HG02623 (cell line): ENCODE measurements at regions not wholly inside any gene's neighbourhood (a gene's known extent, or its start where the extent isn't known, plus 50 kb on each side); places are given as distances from the start of the nearest gene placed in this dataset.
"Not testable (repeated sequence)": the region's sequence is repeated elsewhere in the genome, so short reads cannot be mapped to it uniquely, and the experiment has no call there.

Source experiments
- ATAC-seq: cut with Tn5 transposase; IDR thresholded peaks from one replicate; pipeline ENCODE4 v1.9.1; 2021; ENCODE audit warnings: moderate library complexity; ENCODE audit not compliant: unreplicated experiment

- ATAC-seq, result no peak
Measured at GRCh38 chr6:28794175-28795002, 129.4 kb downstream of the TRIM27 start.

DNA sequence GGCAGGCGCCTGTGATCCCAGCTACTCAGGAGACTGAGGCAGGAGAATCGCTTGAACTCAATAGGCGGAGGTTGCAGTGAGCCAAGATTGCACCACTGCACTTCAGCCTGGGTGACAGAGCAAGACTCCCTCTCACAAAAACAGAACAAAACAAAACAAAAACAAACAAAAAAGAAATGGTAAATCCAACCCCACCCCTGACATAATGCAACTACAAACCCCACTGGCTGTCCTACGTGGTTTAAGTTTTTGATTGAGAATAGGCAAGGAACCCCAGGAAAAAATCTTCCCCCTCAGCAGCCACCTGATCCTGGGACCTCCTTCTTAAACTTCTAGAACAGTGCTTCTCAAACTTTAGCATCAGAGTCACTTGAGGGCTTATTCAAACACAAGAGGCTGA is 123.1 kb downstream of the TRIM27 start:
- ATAC-seq, result not testable (repeated sequence)

GRCh38 chr6:28802417-28803336 is 121.1 kb downstream of the TRIM27 start:
- ATAC-seq, result no peak

GRCh38 chr6:28803337-28803709 is 120.5 kb downstream of the TRIM27 start:
- no peak for ATAC-seq

GRCh38 chr6:28807682-28808280 is 116.0 kb downstream of the TRIM27 start:
- ATAC-seq, result no peak

- no peak for ATAC-seq
Measured at GRCh38 chr6:28808383-28808782, 115.4 kb downstream of the TRIM27 start.

DNA sequence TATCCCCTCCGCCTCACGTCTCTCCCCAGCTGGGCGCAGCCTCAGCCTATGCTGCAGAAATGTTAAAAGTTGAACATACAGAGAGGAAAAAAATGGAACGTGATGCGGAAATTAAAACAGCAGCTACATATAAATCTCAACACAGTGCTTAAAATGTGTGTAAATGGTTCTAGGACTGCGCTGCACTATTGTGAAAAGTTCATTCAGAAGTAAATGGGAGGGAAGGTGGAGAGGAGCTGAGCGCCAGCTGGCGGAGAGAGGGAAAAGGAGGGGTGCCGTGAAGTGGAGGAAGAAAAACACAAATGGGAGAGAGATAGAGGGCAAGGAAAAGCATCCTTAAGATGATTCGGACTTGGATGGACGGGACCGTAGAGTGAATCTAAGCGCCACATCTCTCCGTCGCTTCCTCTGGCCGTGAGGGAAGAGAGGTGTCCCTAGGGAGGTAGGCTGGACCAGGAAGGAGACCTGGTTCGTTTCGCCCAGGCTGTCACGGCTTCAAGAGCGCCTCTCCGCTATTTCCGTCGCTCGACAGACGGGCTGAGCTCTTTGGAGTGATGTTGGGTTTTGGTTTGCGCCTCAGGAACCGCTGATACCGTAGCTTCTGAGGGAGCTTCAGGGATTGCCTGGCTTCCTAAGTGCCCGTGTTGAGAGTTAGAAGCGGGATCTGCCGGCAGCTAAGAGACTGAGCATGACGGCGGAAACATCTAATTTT is 113.7 kb downstream of the TRIM27 start:
- ATAC-seq, result no peak

DNA sequence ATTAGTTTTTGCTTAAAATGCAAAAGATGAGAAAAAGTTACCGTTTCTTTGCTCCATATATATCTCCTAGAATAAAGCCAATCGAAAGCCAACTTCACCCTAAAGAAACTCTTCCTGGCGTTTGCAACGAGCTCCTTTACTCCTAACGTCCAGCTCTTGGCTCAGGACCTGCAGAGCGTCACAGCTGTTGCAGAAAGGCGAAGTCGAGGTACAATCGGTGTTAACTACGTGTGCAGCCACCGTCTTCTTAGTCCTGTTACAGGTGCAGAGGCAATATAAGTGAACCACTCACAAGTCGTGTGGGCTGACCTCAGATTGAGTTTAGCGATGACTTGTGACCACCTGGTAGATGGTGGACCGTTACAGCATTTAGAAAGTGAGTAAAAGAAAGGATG is 113.1 kb downstream of the TRIM27 start:
- no peak for ATAC-seq

DNA sequence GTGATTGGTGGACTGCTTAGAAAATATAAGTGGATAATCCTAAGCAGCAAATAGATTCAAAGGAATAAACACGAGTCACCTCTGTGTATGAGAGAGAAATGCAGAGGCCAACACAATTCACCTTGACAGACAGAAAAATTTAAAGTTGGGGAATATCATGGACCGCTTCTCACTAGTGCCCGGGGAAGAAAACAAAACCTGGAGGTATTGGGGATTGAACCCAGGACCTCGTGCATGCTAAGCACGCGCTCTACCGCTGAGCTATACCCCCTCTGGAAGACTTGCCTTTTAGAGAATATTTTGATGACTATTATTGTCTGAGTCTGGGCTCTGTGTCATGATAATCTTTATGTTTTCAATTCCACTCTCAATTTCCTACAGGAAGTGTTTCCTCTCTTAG is 111.9 kb downstream of the TRIM27 start:
- no peak for ATAC-seq

- ATAC-seq, result no peak
Measured at GRCh38 chr6:28812778-28813569, 110.8 kb downstream of the TRIM27 start.

GRCh38 chr6:28814032-28814976 is 109.5 kb downstream of the TRIM27 start:
- no peak for ATAC-seq

DNA sequence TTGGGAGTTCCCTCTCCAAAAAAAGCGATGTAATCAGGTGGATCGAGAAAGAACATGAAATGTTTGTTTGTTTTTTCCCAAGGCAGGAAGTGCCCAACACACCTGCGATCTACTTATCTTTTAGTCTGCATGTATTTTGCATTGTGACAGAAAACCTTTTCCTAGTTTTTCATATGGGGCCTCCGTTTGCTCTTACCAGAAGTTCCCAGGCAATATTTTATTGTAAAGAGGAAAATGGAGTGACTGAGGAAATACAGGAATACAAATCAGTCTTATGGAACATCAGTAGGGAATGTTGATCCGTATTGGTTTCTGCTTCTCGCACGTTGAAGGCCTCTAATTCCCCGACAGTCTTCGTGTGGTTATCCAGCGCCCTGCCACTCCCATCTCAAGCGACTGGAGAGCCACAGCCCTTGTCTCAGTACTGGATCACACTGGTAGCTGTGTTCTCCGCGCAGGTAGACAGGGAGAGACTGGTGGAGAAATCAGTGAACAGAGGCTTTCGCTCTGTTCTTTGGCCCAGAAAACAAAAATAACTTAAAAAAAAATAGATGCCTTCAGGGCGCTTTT is 107.4 kb downstream of the TRIM27 start:
- ATAC-seq, result no peak

- ATAC-seq, result no peak
Measured at GRCh38 chr6:28816909-28817807, 106.6 kb downstream of the TRIM27 start.

DNA sequence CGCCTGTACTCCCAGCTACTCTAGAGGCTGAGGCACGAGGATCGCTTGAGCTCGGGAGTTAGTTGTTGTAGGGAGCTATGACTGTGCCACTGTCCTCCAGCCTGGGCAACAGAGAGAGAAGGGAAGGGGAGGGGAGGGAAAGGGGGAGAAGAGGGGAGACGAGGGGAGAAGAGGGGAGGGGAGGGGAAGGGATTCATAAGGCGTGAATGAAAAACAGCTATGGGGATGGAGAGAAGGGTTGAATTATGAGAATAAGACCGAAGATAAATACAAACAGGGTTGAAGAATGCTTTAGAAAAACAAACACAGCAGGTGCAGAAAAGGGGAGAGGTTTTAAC is 106.0 kb downstream of the TRIM27 start:
- ATAC-seq, result no peak

DNA sequence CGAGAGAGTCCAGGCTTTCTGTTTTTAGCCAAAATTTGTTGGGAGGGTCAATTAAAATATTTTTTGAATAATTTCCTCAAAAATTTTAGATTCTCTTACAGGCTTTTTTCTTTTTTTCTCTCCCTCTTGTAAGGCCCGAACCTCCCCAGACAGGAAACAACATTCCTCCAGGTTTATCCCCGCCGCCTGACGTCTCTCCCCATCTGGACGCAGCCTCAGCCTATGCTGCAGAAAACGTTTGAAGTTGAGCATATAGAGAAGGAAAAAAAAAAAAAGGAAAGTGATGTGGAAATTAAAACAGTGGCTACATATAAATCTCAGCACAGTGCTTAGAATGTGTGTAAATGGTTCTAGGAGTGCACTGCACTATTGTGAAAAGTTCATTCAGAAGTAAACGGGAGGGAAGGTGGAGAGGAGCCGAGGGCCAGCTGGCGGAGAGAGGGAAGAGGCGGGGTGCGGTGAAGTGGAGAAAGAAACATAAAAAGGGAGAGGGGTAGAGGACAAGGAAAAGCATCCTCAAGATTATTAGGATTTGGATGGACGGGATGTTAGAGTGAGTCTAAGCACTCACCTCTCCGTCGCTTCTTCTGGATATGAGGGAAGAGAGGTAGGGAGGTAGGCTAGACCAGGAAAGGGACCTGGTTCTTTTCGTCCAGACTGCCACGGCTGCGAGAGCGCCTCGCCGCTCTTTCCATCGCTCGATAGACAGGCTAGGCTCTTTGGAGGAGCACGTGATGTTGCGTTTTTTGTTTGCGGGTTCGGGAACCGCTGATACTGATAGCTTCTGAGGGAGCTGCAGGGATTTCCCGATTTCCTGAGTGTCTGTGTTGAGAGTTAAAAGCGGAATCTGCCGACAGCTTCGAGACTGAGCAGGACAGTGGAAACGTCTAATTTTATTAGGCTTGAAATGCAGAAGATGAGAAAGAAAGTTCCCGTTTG is 98.7 kb downstream of the TRIM27 start:
- ATAC-seq, result no peak

DNA sequence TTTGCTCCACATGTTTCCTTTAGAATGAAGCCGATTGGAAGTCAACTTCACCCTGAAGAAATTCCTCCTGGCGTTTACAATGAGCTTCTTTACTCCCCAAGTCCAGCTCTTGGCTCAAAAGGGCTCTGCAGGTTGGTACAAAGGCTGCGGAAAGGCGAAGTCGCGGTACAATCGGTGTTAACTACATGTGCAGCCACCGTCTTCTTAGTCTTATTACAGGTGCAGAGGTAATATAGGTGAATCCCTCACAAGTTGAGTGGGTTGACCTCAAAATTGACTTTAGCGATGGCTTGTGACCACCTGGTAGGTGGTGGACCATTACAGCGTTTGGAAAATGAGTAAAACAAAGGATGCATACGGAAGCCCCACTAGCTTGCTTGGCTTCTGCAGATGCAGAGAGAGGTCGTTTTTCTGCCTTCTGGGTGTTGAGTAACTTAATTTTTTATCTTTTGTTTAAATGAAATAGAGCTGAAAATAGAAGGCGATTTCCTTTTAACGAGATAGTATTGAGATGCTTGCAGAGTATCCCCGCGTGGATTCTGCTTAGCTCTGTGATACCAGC is 98.0 kb downstream of the TRIM27 start:
- no peak for ATAC-seq
